SU-DHL-6 (cell line): ENCODE measurements at regions not wholly inside any gene's neighbourhood (a gene's known extent, or its start where the extent isn't known, plus 50 kb on each side); places are given as distances from the start of the nearest gene placed in this dataset.

Experiments used
- H2AFZ ChIP-seq: fragments of 200-600 bp; sonication (generic); 2 replicates; pipeline ENCODE4 v1.6.1; 2014; ENCODE audit warnings: low read depth, mild to moderate bottlenecking, moderate library complexity, mixed read lengths, antibody characterized with exemption, low read length; ENCODE audit not compliant: severe bottlenecking
- H3F3A ChIP-seq: fragments of 200-600 bp; shearing (Covaris generic); 2 replicates; pipeline ENCODE4 v1.6.0; 2016; ENCODE audit warnings: antibody characterized with exemption, mild to moderate bottlenecking; ENCODE audit not compliant: insufficient read depth
- H3K27ac ChIP-seq: fragments of 200-600 bp; sonication (generic); 2 replicates; pipeline ENCODE4 v1.5.1; 2016; ENCODE audit warnings: low read depth, mild to moderate bottlenecking, low read length, moderate library complexity, mixed read lengths
- H3K27me3 ChIP-seq: fragments of 200-600 bp; sonication (generic), shearing (Covaris generic); 2 replicates; pipeline ENCODE4 v1.6.0; 2014; ENCODE audit warnings: mild to moderate bottlenecking, low read length
- H3K36me3 ChIP-seq: fragments of 200-600 bp; sonication (generic); 2 replicates; pipeline ENCODE4 v1.6.1; 2014; ENCODE audit warnings: mild to moderate bottlenecking, low read length, mixed read lengths
- H3K4me2 ChIP-seq: fragments of 300-600, 200-600 bp; shearing (Covaris generic), sonication (generic); 2 replicates; pipeline ENCODE4 v1.6.0; 2014; ENCODE audit warnings: low read length, low read depth, mild to moderate bottlenecking; ENCODE audit not compliant: poor library complexity, severe bottlenecking
- H3K4me3 ChIP-seq: fragments of 200-600 bp; sonication (generic); 2 replicates; pipeline ENCODE4 v1.5.1; 2014; ENCODE audit warnings: antibody characterized with exemption, low read length, mild to moderate bottlenecking, mixed read lengths; ENCODE audit not compliant: insufficient read depth, poor library complexity, severe bottlenecking
- H3K79me2 ChIP-seq: fragments of 200-600 bp; sonication (generic); 2 replicates; pipeline ENCODE4 v1.6.1; 2014; ENCODE audit warnings: mild to moderate bottlenecking, low read length, moderate library complexity; ENCODE audit not compliant: insufficient read depth
- H3K9ac ChIP-seq: fragments of 200-600 bp; sonication (generic); 2 replicates; pipeline ENCODE4 v1.7.0; 2014; ENCODE audit warnings: mild to moderate bottlenecking, low read length
- H3K9me2 ChIP-seq: fragments of 200-600 bp; sonication (generic); replicated peaks from 2 replicates; pipeline ENCODE4 v1.6.1; 2014; ENCODE audit warnings: low read length; ENCODE audit not compliant: insufficient read depth
- H3K9me3 ChIP-seq: fragments of 200-600 bp; sonication (generic); 2 replicates; pipeline ENCODE4 v1.6.1; 2014; ENCODE audit warnings: low read length, mixed read lengths; ENCODE audit not compliant: insufficient read depth
- H4K20me1 ChIP-seq: fragments of 200-600 bp; sonication (generic); 2 replicates; pipeline ENCODE4 v1.6.1; 2014; ENCODE audit warnings: low read depth, mild to moderate bottlenecking, antibody characterized with exemption, low read length, moderate library complexity, mixed read lengths
- CTCF ChIP-seq: fragments of 200-600 bp; sonication (generic); IDR thresholded peaks from one replicate; pipeline ENCODE4 v1.5.1; 2017; ENCODE audit warnings: antibody characterized with exemption, mild to moderate bottlenecking, low read length, moderate library complexity; ENCODE audit not compliant: insufficient read depth, poor library complexity, severe bottlenecking
- EZH2phosphoT487 ChIP-seq: fragments of 200-600 bp; sonication (generic), shearing (Covaris generic); conservative IDR thresholded peaks from 2 replicates; pipeline ENCODE4 v1.6.1; 2018; ENCODE audit warnings: mild to moderate bottlenecking, antibody characterized with exemption, low read length, moderate library complexity, mixed read lengths

- H3K4me2 ChIP-seq, result no peak overlapping the region
- no peaks in the 10 kb centered on the region for H3F3A ChIP-seq
- H3K27me3 ChIP-seq, result no peaks in the 10 kb centered on the region
- no peaks in the 10 kb centered on the region for H3K36me3 ChIP-seq
- no peak overlapping the region for H2AFZ ChIP-seq
- no peaks in the 10 kb centered on the region for H3K79me2 ChIP-seq
- no peaks in the 10 kb centered on the region for H4K20me1 ChIP-seq
- no peak overlapping the region for H3K27ac ChIP-seq
- H3K9me3 ChIP-seq, result no peaks in the 10 kb centered on the region
- H3K9ac ChIP-seq, result no peak overlapping the region
- no peak for TF ChIP-seq CTCF
- 0 out of 2 replicates have a peak, but pooled peaks have one; percentile 52 for TF ChIP-seq EZH2phosphoT487
- H3K9me2 ChIP-seq, result no peaks in the 10 kb centered on the region
- no peak overlapping the region for H3K4me3 ChIP-seq
Observed at GRCh38 chr20:48335308-48336050, 492.3 kb downstream of the PREX1 start.

GRCh38 chr20:48333707-48334106 lies 494.1 kb downstream of the PREX1 start:
- Histone ChIP-seq H3F3A (no peaks in the 10 kb centered on the region), H3K4me3 (no peak overlapping the region), H4K20me1 (no peaks in the 10 kb centered on the region), H3K9me2 (no peaks in the 10 kb centered on the region), H3K9me3 (no peaks in the 10 kb centered on the region), H3K9ac (no peak overlapping the region), H2AFZ (no peak overlapping the region), H3K79me2 (no peaks in the 10 kb centered on the region), H3K36me3 (no peaks in the 10 kb centered on the region), H3K4me2 (no peak overlapping the region), H3K27ac (no peak overlapping the region), H3K27me3 (no peaks in the 10 kb centered on the region)
- no peak for TF ChIP-seq CTCF
- no peak for TF ChIP-seq EZH2phosphoT487

- H3K27me3 ChIP-seq, result no peaks in the 10 kb centered on the region
- H3K4me3 ChIP-seq, result no peak overlapping the region
- no peaks in the 10 kb centered on the region for H3K9me3 ChIP-seq
- no peaks in the 10 kb centered on the region for H3K79me2 ChIP-seq
- H3F3A ChIP-seq, result no peaks in the 10 kb centered on the region
- H3K9me2 ChIP-seq, result no peaks in the 10 kb centered on the region
- no peak overlapping the region for H3K4me2 ChIP-seq
- H3K36me3 ChIP-seq, result no peaks in the 10 kb centered on the region
- H3K9ac ChIP-seq, result no peak overlapping the region
- no peak overlapping the region for H2AFZ ChIP-seq
- H4K20me1 ChIP-seq, result no peaks in the 10 kb centered on the region
- TF ChIP-seq EZH2phosphoT487 (no peak), CTCF (no peak)
- H3K27ac ChIP-seq, result no peak overlapping the region
Observed at GRCh38 chr20:48332555-48332954, 495.2 kb downstream of the PREX1 start.
